C4-2B (cell line): ENCODE measurements at regions not wholly inside any gene's neighbourhood (a gene's known extent, or its start where the extent isn't known, plus 50 kb on each side); places are given as distances from the start of the nearest gene placed in this dataset.

ENCODE experiments used
- ZFX ChIP-seq: fragments of 450-650 bp; IDR thresholded peaks from 2 replicates; pipeline ENCODE4 v1.6.1; 2017
- TF ChIP-seq, protein P1 (sequence below): fragments of 450-650 bp; conservative IDR thresholded peaks from 2 replicates; pipeline ENCODE4 v1.5.1; 2017; ENCODE audit warnings: mild to moderate bottlenecking

DNA sequence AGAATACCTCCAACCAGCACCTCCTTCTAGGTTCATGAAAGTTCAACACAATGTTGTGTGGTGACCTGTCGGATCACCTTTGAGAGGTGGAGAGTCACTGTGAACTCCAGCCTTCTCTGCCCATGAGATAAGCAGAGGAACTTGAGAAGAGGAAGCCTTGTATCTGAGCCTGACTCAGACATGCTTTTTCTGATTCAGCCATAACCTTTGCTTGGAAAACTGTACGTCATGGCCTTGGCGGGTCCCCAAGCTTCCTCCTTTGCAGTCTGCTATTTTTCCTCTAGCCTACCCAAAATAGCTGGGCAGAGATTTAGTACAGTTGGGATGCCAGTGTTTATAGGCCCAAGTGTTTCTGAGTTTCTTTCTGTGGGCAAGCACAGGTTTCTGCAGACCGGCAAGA lies 274.7 kb downstream of the CETN3 start:
- TF ChIP-seq, protein P1, sequence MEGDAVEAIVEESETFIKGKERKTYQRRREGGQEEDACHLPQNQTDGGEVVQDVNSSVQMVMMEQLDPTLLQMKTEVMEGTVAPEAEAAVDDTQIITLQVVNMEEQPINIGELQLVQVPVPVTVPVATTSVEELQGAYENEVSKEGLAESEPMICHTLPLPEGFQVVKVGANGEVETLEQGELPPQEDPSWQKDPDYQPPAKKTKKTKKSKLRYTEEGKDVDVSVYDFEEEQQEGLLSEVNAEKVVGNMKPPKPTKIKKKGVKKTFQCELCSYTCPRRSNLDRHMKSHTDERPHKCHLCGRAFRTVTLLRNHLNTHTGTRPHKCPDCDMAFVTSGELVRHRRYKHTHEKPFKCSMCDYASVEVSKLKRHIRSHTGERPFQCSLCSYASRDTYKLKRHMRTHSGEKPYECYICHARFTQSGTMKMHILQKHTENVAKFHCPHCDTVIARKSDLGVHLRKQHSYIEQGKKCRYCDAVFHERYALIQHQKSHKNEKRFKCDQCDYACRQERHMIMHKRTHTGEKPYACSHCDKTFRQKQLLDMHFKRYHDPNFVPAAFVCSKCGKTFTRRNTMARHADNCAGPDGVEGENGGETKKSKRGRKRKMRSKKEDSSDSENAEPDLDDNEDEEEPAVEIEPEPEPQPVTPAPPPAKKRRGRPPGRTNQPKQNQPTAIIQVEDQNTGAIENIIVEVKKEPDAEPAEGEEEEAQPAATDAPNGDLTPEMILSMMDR, result no peak
- no peak for TF ChIP-seq ZFX
